Loucy (cell line): ENCODE measurements at regions not wholly inside any gene's neighbourhood (a gene's known extent, or its start where the extent isn't known, plus 50 kb on each side); places are given as distances from the start of the nearest gene placed in this dataset.

Experiments used
- H2AFZ ChIP-seq: fragments of 200-600 bp; sonication (generic); 2 replicates; pipeline ENCODE4 v1.6.0; 2016; ENCODE audit warnings: antibody characterized with exemption, mild to moderate bottlenecking, low read length, moderate library complexity
- H3F3A ChIP-seq: fragments of 200-600 bp; 2 replicates; pipeline ENCODE4 v1.6.0; 2016; ENCODE audit warnings: antibody characterized with exemption, low read depth, mild to moderate bottlenecking
- H3K27me3 ChIP-seq: fragments of 200-600 bp; sonication (generic); 2 replicates; pipeline ENCODE4 v1.6.1; 2014; ENCODE audit warnings: low read length, mild to moderate bottlenecking; ENCODE audit not compliant: insufficient read depth, poor library complexity, severe bottlenecking
- H3K36me3 ChIP-seq: fragments of 200-600 bp; sonication (generic); 2 replicates; pipeline ENCODE4 v1.6.1; 2016; ENCODE audit warnings: low read length; ENCODE audit not compliant: insufficient read depth
- H3K4me1 ChIP-seq: fragments of 200-600 bp; sonication (generic); 2 replicates; pipeline ENCODE4 v1.5.1; 2014; ENCODE audit warnings: low read length, mild to moderate bottlenecking; ENCODE audit not compliant: insufficient read depth, poor library complexity, severe bottlenecking
- H3K4me2 ChIP-seq: fragments of 200-600 bp; sonication (generic); 2 replicates; pipeline ENCODE4 v1.6.0; 2014; ENCODE audit warnings: antibody characterized with exemption, low read length, low read depth, mild to moderate bottlenecking; ENCODE audit not compliant: poor library complexity, severe bottlenecking
- H3K4me3 ChIP-seq: fragments of 200-600 bp; sonication (generic); 2 replicates; pipeline ENCODE4 v1.5.1; 2014; ENCODE audit warnings: low read length, mild to moderate bottlenecking, mixed read lengths; ENCODE audit not compliant: poor library complexity, severe bottlenecking
- H3K79me2 ChIP-seq: fragments of 200-600 bp; sonication (generic); 2 replicates; pipeline ENCODE4 v1.6.1; 2014; ENCODE audit warnings: low read length; ENCODE audit not compliant: insufficient read depth
- H3K9ac ChIP-seq: fragments of 200-600 bp; sonication (generic); 2 replicates; pipeline ENCODE4 v1.6.0; 2014; ENCODE audit warnings: mild to moderate bottlenecking, low read depth, low read length, moderate library complexity; ENCODE audit not compliant: poor library complexity, severe bottlenecking
- H3K9me2 ChIP-seq: fragments of 200-600 bp; sonication (generic); replicated peaks from 2 replicates; pipeline ENCODE4 v1.6.1; 2016; ENCODE audit warnings: low read depth, low read length, mixed read lengths
- H3K9me3 ChIP-seq: fragments of 200-600 bp; sonication (generic); 2 replicates; pipeline ENCODE4 v1.6.1; 2014; ENCODE audit warnings: mild to moderate bottlenecking, antibody characterized with exemption, low read length, low read depth; ENCODE audit not compliant: insufficient read depth
- H4K20me1 ChIP-seq: fragments of 200-600 bp; sonication (generic); 2 replicates; pipeline ENCODE4 v1.6.0; 2014; ENCODE audit warnings: antibody characterized with exemption, low read length, mild to moderate bottlenecking; ENCODE audit not compliant: insufficient read depth, poor library complexity, severe bottlenecking
- EZH2phosphoT487 ChIP-seq: fragments of 200-600 bp; IDR thresholded peaks from 2 replicates; pipeline ENCODE4 v1.6.1; 2018; ENCODE audit warnings: antibody characterized with exemption, mild to moderate bottlenecking, moderate library complexity, borderline replicate concordance
- TF ChIP-seq, protein P1 (sequence below): fragments of 200-600 bp; sonication (generic); conservative IDR thresholded peaks from 2 replicates; pipeline ENCODE4 v1.5.1; 2014; ENCODE audit warnings: mild to moderate bottlenecking, antibody characterized with exemption, low read length

DNA sequence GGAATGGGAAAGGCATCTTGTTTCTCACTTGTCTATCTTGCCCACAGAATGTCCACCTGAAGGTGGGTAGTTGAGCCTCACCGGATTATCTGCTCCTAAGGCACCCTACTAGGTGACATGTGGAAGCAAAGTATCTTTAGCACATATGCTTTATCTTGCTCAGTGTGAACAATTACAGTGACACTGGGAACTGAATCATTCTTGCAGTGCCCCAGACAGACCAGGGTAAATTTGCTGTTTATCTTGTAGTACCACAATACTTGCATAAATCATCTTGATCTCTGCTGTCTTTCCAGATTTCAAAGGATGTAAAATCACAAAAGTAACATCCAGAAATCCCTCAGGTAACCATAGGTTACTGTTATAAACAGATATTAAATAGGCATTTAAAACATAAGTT, 930.0 kb upstream of the INTU start:
- TF ChIP-seq, protein P1, sequence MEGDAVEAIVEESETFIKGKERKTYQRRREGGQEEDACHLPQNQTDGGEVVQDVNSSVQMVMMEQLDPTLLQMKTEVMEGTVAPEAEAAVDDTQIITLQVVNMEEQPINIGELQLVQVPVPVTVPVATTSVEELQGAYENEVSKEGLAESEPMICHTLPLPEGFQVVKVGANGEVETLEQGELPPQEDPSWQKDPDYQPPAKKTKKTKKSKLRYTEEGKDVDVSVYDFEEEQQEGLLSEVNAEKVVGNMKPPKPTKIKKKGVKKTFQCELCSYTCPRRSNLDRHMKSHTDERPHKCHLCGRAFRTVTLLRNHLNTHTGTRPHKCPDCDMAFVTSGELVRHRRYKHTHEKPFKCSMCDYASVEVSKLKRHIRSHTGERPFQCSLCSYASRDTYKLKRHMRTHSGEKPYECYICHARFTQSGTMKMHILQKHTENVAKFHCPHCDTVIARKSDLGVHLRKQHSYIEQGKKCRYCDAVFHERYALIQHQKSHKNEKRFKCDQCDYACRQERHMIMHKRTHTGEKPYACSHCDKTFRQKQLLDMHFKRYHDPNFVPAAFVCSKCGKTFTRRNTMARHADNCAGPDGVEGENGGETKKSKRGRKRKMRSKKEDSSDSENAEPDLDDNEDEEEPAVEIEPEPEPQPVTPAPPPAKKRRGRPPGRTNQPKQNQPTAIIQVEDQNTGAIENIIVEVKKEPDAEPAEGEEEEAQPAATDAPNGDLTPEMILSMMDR: no peak
- TF ChIP-seq EZH2phosphoT487: no peak
- Histone ChIP-seq H3K9me2 (no peaks in the 10 kb centered on the region), H3K4me3 (no peak overlapping the region)

DNA sequence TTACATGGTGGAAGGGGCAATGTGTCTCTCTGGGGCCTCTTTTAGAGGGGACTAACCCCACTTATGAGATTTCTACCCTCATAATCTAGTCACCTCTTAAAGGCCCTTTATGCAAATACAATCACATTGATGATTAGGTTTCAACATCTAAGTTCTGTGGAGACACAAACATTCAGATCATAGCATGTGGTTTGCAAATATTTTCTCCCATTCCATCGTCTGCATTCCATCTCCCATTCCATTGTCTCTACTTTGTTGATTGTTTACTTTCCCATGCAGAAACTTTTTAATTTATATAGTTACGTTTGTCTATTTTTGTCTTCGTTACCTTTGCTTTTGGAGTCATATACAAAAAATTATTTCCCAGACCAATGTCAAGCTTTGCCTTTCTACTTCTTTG, 927.5 kb upstream of the INTU start:
- no peaks in the 10 kb centered on the region for H3K9me3 ChIP-seq
- H3F3A ChIP-seq: no peaks in the 10 kb centered on the region
- H3K4me1 ChIP-seq: no peaks in the 10 kb centered on the region
- H3K9ac ChIP-seq: no peak overlapping the region
- H4K20me1 ChIP-seq: no peaks in the 10 kb centered on the region
- no peaks in the 10 kb centered on the region for H3K9me2 ChIP-seq
- no peak overlapping the region for H3K4me3 ChIP-seq
- H3K36me3 ChIP-seq: no peaks in the 10 kb centered on the region
- H3K27me3 ChIP-seq: no peaks in the 10 kb centered on the region
- no peak overlapping the region for H3K4me2 ChIP-seq
- TF ChIP-seq, protein P1: no peak
- TF ChIP-seq EZH2phosphoT487: no peak
- H3K79me2 ChIP-seq: no peaks in the 10 kb centered on the region
- no peak overlapping the region for H2AFZ ChIP-seq

More for the DNA sequence above, 930.0 kb upstream of the INTU start:
- no peaks in the 10 kb centered on the region for H3K36me3 ChIP-seq
- H3K79me2 ChIP-seq: no peaks in the 10 kb centered on the region
- no peak overlapping the region for H2AFZ ChIP-seq
- no peak overlapping the region for H3K4me2 ChIP-seq
- no peaks in the 10 kb centered on the region for H3K4me1 ChIP-seq
- H3K9me3 ChIP-seq: no peaks in the 10 kb centered on the region
- H3K9ac ChIP-seq: no peak overlapping the region
- H4K20me1 ChIP-seq: no peaks in the 10 kb centered on the region
- H3F3A ChIP-seq: no peaks in the 10 kb centered on the region
- H3K27me3 ChIP-seq: no peaks in the 10 kb centered on the region

DNA sequence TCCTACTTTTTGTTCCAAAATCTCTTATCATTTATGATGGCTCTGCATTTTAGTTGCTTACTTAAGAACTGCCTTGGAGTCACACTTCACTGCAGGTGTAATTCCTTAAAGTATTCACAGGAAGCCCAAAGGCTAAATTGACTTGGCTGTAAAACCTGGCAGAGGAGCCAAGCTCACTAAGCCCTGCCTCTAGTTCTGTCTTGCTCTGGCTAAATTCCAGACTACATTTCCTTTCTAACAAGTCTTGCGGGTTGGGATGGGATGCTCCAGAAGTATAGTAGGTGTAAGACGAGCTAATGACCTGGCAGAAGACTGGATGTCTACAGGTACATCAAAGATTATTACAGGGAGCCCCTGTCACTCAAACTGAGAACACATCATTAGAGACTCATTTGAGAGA, 924.0 kb upstream of the INTU start:
- no peaks in the 10 kb centered on the region for H4K20me1 ChIP-seq
- H3K79me2 ChIP-seq: no peaks in the 10 kb centered on the region
- no peak overlapping the region for H3K9ac ChIP-seq
- H3K4me3 ChIP-seq: no peak overlapping the region
- H3K4me1 ChIP-seq: no peaks in the 10 kb centered on the region
- no peaks in the 10 kb centered on the region for H3K36me3 ChIP-seq
- TF ChIP-seq EZH2phosphoT487: no peak
- TF ChIP-seq, protein P1: no peak
- H3K27me3 ChIP-seq: no peaks in the 10 kb centered on the region
- H3K9me2 ChIP-seq: no peaks in the 10 kb centered on the region
- H3F3A ChIP-seq: no peaks in the 10 kb centered on the region
- H2AFZ ChIP-seq: no peak overlapping the region
- H3K9me3 ChIP-seq: no peaks in the 10 kb centered on the region
- H3K4me2 ChIP-seq: no peak overlapping the region
